GM12875 (cell line): ENCODE measurements at regions not wholly inside any gene's neighbourhood (a gene's known extent, or its start where the extent isn't known, plus 50 kb on each side); places are given as distances from the start of the nearest gene placed in this dataset.

Experiments
- H3K4me3 ChIP-seq: one replicate; pipeline ENCODE4 v1.5.1; 2011; ENCODE audit warnings: low read depth, low read length, control low read depth
- CTCF ChIP-seq: IDR thresholded peaks from 2 replicates; pipeline ENCODE4 v1.5.1; 2011; ENCODE audit warnings: low read depth, mild to moderate bottlenecking, control low read depth, inconsistent platforms, low read length, moderate library complexity, borderline replicate concordance; ENCODE audit not compliant: insufficient read depth

- no peak overlapping the region for H3K4me3 ChIP-seq
- TF ChIP-seq CTCF: no peak
Observed at GRCh38 chr22:26974034-26974433, 316.6 kb downstream of the MIAT start.

GRCh38 chr22:26974914-26975803, 317.8 kb downstream of the MIAT start:
- TF ChIP-seq CTCF: no peak
- no peak overlapping the region for H3K4me3 ChIP-seq

- no peak overlapping the region for H3K4me3 ChIP-seq
- no peak for TF ChIP-seq CTCF
Observed at GRCh38 chr22:26975865-26976264, 318.5 kb downstream of the MIAT start.

- TF ChIP-seq CTCF: no peak
- no peak overlapping the region for H3K4me3 ChIP-seq
Observed at GRCh38 chr22:26977741-26978376, 320.5 kb downstream of the MIAT start.

GRCh38 chr22:26979294-26979693, 321.9 kb downstream of the MIAT start:
- TF ChIP-seq CTCF: no peak
- H3K4me3 ChIP-seq: no peak overlapping the region

- no peak overlapping the region for H3K4me3 ChIP-seq
- no peak for TF ChIP-seq CTCF
Observed at GRCh38 chr22:26981111-26981510, 323.7 kb downstream of the MIAT start.

GRCh38 chr22:26981541-26981940, 324.2 kb downstream of the MIAT start:
- TF ChIP-seq CTCF: no peak

More at GRCh38 chr22:26981541-26981940, 324.2 kb downstream of the MIAT start:
- H3K4me3 ChIP-seq: no peak overlapping the region
